ENCODE measurements at regions not wholly inside any gene's neighbourhood (a gene's known extent, or its start where the extent isn't known, plus 50 kb on each side); places are given as distances from the start of the nearest gene placed in this dataset.

GRCh38 chr3:117010318-117010717 is 300.7 kb downstream of the TUSC7 start:
- no peak overlapping the region for H3K27ac ChIP-seq
- no peak for ATAC-seq
- H3K36me3 ChIP-seq: no peaks in the 10 kb centered on the region
- no peak overlapping the region for H3K4me3 ChIP-seq
- no peaks in the 10 kb centered on the region for H3K9me3 ChIP-seq
- H3K4me1 ChIP-seq: no peaks in the 10 kb centered on the region
- no peak for TF ChIP-seq CTCF (IDR thresholded peaks at IDR 0.05)
- H3K27me3 ChIP-seq (ENCODE audit: low read depth): no peaks in the 10 kb centered on the region
- no peak for DNase-seq
- intact Hi-C loops (cut with DNase I): no loop called here

- Histone ChIP-seq H3K27me3 (ENCODE audit: low read depth) (no peaks in the 10 kb centered on the region), H3K27ac (no peak overlapping the region), H3K4me1 (no peaks in the 10 kb centered on the region), H3K4me3 (no peak overlapping the region), H3K36me3 (no peaks in the 10 kb centered on the region), H3K9me3 (no peaks in the 10 kb centered on the region)
- ATAC-seq: no peak
- no peak for TF ChIP-seq CTCF (IDR thresholded peaks at IDR 0.05)
- intact Hi-C loops (cut with DNase I): no loop called here
- no peak for DNase-seq
Observed at GRCh38 chr3:117011687-117012250, 302.2 kb downstream of the TUSC7 start.

GRCh38 chr3:117016378-117016777 is 306.8 kb downstream of the TUSC7 start:
- DNase-seq: no peak
- intact Hi-C loops (cut with DNase I): no loop called here
- Histone ChIP-seq H3K36me3 (no peaks in the 10 kb centered on the region), H3K27me3 (ENCODE audit: low read depth) (no peaks in the 10 kb centered on the region), H3K4me3 (no peak overlapping the region), H3K9me3 (no peaks in the 10 kb centered on the region), H3K27ac (no peak overlapping the region), H3K4me1 (no peaks in the 10 kb centered on the region)
- TF ChIP-seq CTCF (IDR thresholded peaks at IDR 0.05): no peak
- no peak for ATAC-seq

GRCh38 chr3:117017135-117017894 is 307.7 kb downstream of the TUSC7 start:
- H3K27ac ChIP-seq: no peak overlapping the region
- TF ChIP-seq CTCF (IDR thresholded peaks at IDR 0.05): no peak
- intact Hi-C loops (cut with DNase I): no loop called here
- H3K9me3 ChIP-seq: no peaks in the 10 kb centered on the region
- no peaks in the 10 kb centered on the region for H3K27me3 ChIP-seq (ENCODE audit: low read depth)
- no peak for ATAC-seq
- H3K36me3 ChIP-seq: no peaks in the 10 kb centered on the region
- DNase-seq: no peak
- no peak overlapping the region for H3K4me3 ChIP-seq
- H3K4me1 ChIP-seq: no peaks in the 10 kb centered on the region

- no peaks in the 10 kb centered on the region for H3K27me3 ChIP-seq (ENCODE audit: low read depth)
- H3K4me3 ChIP-seq: no peak overlapping the region
- H3K9me3 ChIP-seq: no peaks in the 10 kb centered on the region
- DNase-seq (no peak), ATAC-seq (no peak)
- TF ChIP-seq CTCF (IDR thresholded peaks at IDR 0.05): no peak
- no peaks in the 10 kb centered on the region for H3K4me1 ChIP-seq
- H3K36me3 ChIP-seq: no peaks in the 10 kb centered on the region
- no peak overlapping the region for H3K27ac ChIP-seq
- intact Hi-C loops (cut with DNase I): no loop called here
Observed at GRCh38 chr3:117018655-117019054, 309.1 kb downstream of the TUSC7 start.

Measured in lower lobe of right lung (tissue), 2 donors.